Forelimb muscle (tissue), 1 donor: ENCODE measurements at regions not wholly inside any gene's neighbourhood (a gene's known extent, or its start where the extent isn't known, plus 50 kb on each side); places are given as distances from the start of the nearest gene placed in this dataset.

ENCODE experiments used
- DNase-seq: peaks from one replicate; pipeline ENCODE4 v3.0.0-alpha.2; 2013; ENCODE audit warnings: low read depth

GRCh38 chr1:8267307-8267706 is 50.6 kb upstream of the SLC45A1 start:
- no peak for DNase-seq

GRCh38 chr1:8266436-8267165 is 51.3 kb upstream of the SLC45A1 start:
- DNase-seq = no peak

GRCh38 chr1:8263791-8264190 is 54.1 kb upstream of the SLC45A1 start:
- DNase-seq = no peak

GRCh38 chr1:8261398-8261762 is 56.5 kb upstream of the SLC45A1 start:
- no peak for DNase-seq

- DNase-seq = no peak
These were observed 58.2 kb upstream of the SLC45A1 start for GRCh38 chr1:8259498-8260290.

- no peak for DNase-seq
These were observed 60.3 kb upstream of the SLC45A1 start for GRCh38 chr1:8257621-8258020.

GRCh38 chr1:8256321-8256720 is 61.6 kb upstream of the SLC45A1 start:
- no peak for DNase-seq

- no peak for DNase-seq
These were observed 62.2 kb upstream of the SLC45A1 start for GRCh38 chr1:8255712-8256111.

- DNase-seq = no peak
These were observed 65.5 kb upstream of the SLC45A1 start for GRCh38 chr1:8252266-8252951.

- no peak for DNase-seq
These were observed 66.3 kb upstream of the SLC45A1 start for GRCh38 chr1:8251635-8252034.

- no peak for DNase-seq
These were observed 68.1 kb upstream of the SLC45A1 start for GRCh38 chr1:8249838-8250237.

- DNase-seq = no peak
These were observed 70.0 kb upstream of the SLC45A1 start for GRCh38 chr1:8247811-8248436.

- no peak for DNase-seq
These were observed 73.6 kb upstream of the SLC45A1 start for GRCh38 chr1:8244304-8244703.

GRCh38 chr1:8242498-8242897 is 75.4 kb upstream of the SLC45A1 start:
- DNase-seq = no peak

GRCh38 chr1:8241417-8242014 is 76.4 kb upstream of the SLC45A1 start:
- no peak for DNase-seq

- no peak for DNase-seq
These were observed 78.4 kb upstream of the SLC45A1 start for GRCh38 chr1:8239306-8240023.

- DNase-seq = no peak
These were observed 78.9 kb upstream of the SLC45A1 start for GRCh38 chr1:8239039-8239305.

GRCh38 chr1:8238141-8239038 is 79.5 kb upstream of the SLC45A1 start:
- DNase-seq = no peak

- DNase-seq = no peak
These were observed 85.7 kb upstream of the SLC45A1 start for GRCh38 chr1:8232036-8232757.

- DNase-seq = no peak
These were observed 87.7 kb upstream of the SLC45A1 start for GRCh38 chr1:8230292-8230621.
